ENCODE measurements at regions not wholly inside any gene's neighbourhood (a gene's known extent, or its start where the extent isn't known, plus 50 kb on each side); places are given as distances from the start of the nearest gene placed in this dataset.
"Not testable (repeated sequence)": the region's sequence is repeated elsewhere in the genome, so short reads cannot be mapped to it uniquely, and the experiment has no call there.

DNA sequence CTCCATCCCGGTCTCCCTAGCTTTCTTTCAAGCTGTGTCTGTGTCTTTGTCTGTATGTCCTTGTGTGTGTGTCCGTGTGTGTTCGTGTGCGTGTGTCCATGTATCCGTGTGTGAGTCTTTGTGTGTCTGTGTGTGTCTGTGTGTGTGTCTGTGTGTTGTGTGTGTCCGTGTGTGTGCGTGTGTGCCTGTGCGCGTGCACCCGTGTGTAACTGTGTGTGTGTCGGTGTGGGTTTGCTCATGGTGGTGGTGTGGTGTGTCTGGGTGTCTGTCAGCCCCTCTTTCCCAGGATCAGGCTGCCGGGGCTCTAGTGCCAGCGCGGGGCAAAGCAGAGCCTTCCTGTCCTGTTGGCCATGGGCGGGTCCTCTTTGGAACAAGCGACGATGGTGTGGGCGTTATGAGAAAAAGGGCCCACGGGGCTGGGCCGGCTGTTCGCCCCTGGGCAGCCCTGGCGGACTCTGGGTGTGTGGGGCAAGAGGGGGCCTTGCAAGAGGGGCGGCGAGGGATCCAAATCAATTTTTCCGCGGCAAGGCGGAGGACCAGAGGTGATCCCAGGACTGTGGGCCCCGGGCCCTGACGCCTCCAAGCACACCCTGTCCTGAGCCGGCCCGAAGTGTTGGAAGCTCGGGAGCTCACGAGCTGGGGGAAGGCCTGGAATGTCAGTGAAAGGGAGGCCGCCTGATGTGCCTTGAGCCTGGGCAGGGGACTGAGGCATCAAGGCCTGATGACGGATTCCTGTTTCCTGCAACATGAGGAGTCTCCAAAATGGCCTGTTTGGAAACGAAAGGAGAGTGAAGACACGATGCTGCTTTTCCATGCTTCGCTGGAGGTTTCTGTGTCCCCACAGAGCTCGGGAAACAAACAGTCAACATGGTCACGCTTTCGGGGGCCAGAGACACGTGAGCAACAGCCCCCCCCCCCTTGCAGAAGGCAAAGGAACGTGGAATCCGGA, 3929.2 kb upstream of the OR11H1 start:
- H3K4me1 Mint-ChIP-seq (ENCODE audit: unreplicated experiment) = no peaks in the 10 kb centered on the region
- no peak for DNase-seq (ENCODE audit: extremely low spot score, unreplicated experiment)

GRCh38 chr22:11599456-11599855, 3928.5 kb upstream of the OR11H1 start:
- not testable (repeated sequence) for H3K4me1 Mint-ChIP-seq (ENCODE audit: unreplicated experiment); H3K27ac Mint-ChIP-seq; H3K4me3 Mint-ChIP-seq; H3K36me3 Mint-ChIP-seq; H3K27me3 Mint-ChIP-seq; DNase-seq (ENCODE audit: extremely low spot score, unreplicated experiment)
- peaks cover 13% of the 10 kb centered on the region for H3K9me3 Mint-ChIP-seq

More for the DNA sequence above, 3929.2 kb upstream of the OR11H1 start:
- Mint-ChIP-seq H3K27me3 (no peaks in the 10 kb centered on the region), H3K27ac (no peak overlapping the region), H3K4me3 (no peak overlapping the region), H3K36me3 (peaks cover 5% of the 10 kb centered on the region), H3K9me3 (peaks cover 14% of the 10 kb centered on the region)
- TF ChIP-seq CTCF (conservative IDR thresholded peaks at IDR 0.05) = no peak

DNA sequence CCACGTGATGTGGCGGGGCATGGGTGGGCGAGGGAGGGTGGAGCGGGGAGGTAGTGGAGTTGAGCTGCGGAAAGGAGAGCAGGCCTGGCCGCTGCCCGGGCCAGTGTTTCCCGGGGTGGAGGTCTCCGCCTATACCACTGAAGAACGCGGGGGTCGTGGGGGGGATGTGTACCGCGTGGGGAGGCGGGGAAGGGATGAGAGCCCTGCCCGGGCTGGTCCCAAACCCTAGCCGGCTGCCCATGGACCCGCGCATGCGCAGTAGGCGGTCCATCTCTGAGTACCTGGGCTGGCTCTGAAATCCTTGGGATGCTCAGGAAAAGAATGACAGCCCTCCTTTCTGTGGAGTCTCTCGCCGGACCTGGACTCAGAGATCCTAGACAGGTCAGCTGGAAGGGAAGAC, 3927.8 kb upstream of the OR11H1 start:
- H3K27me3 Mint-ChIP-seq; H3K36me3 Mint-ChIP-seq; DNase-seq (ENCODE audit: extremely low spot score, unreplicated experiment); H3K4me1 Mint-ChIP-seq (ENCODE audit: unreplicated experiment); H3K27ac Mint-ChIP-seq; H3K4me3 Mint-ChIP-seq: not testable (repeated sequence)
- peaks cover 13% of the 10 kb centered on the region for H3K9me3 Mint-ChIP-seq

GRCh38 chr22:11600896-11601890, 3926.8 kb upstream of the OR11H1 start:
- peaks cover 10% of the 10 kb centered on the region for H3K9me3 Mint-ChIP-seq
- not testable (repeated sequence) for H3K4me3 Mint-ChIP-seq; H3K27me3 Mint-ChIP-seq; H3K27ac Mint-ChIP-seq; H3K4me1 Mint-ChIP-seq (ENCODE audit: unreplicated experiment); DNase-seq (ENCODE audit: extremely low spot score, unreplicated experiment); H3K36me3 Mint-ChIP-seq

GRCh38 chr22:11604635-11605395, 3923.2 kb upstream of the OR11H1 start:
- not testable (repeated sequence) for H3K36me3 Mint-ChIP-seq; H3K4me1 Mint-ChIP-seq (ENCODE audit: unreplicated experiment); DNase-seq (ENCODE audit: extremely low spot score, unreplicated experiment); H3K4me3 Mint-ChIP-seq; H3K27ac Mint-ChIP-seq; H3K27me3 Mint-ChIP-seq
- peaks cover 18% of the 10 kb centered on the region for H3K9me3 Mint-ChIP-seq

DNA sequence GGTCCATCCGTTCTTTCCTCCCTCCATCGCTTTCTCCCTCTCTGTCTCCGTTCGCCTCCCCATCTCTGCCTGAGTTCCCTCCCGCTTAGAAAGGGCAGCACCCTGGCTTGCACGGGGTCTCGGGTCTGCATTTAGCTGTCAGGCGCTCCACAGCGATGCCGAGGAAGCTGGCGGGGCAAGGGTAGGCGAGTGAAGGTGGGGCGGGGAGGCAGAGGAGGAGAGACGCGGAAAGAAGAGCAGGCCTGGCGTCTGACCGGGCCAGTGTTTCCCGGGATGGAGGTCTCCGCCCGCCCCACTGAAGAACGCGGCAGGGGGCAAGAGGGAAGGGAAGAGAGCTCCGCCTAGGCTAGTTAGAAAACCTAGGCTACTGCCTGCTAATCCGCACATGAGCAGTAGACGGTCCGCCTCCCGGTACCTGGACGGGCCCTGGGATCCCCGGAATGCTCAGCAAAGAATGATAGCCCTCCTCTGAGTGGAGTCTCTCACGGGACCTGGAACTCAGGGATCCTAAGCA, 3922.5 kb upstream of the OR11H1 start:
- Mint-ChIP-seq H3K9me3 (peaks cover 21% of the 10 kb centered on the region), H3K27me3 (no peaks in the 10 kb centered on the region), H3K4me3 (no peak overlapping the region), H3K27ac (no peak overlapping the region), H3K36me3 (no peaks in the 10 kb centered on the region), H3K4me1 (ENCODE audit: unreplicated experiment) (no peaks in the 10 kb centered on the region)
- no peak for TF ChIP-seq CTCF (conservative IDR thresholded peaks at IDR 0.05)
- DNase-seq (ENCODE audit: extremely low spot score, unreplicated experiment) = no peak

DNA sequence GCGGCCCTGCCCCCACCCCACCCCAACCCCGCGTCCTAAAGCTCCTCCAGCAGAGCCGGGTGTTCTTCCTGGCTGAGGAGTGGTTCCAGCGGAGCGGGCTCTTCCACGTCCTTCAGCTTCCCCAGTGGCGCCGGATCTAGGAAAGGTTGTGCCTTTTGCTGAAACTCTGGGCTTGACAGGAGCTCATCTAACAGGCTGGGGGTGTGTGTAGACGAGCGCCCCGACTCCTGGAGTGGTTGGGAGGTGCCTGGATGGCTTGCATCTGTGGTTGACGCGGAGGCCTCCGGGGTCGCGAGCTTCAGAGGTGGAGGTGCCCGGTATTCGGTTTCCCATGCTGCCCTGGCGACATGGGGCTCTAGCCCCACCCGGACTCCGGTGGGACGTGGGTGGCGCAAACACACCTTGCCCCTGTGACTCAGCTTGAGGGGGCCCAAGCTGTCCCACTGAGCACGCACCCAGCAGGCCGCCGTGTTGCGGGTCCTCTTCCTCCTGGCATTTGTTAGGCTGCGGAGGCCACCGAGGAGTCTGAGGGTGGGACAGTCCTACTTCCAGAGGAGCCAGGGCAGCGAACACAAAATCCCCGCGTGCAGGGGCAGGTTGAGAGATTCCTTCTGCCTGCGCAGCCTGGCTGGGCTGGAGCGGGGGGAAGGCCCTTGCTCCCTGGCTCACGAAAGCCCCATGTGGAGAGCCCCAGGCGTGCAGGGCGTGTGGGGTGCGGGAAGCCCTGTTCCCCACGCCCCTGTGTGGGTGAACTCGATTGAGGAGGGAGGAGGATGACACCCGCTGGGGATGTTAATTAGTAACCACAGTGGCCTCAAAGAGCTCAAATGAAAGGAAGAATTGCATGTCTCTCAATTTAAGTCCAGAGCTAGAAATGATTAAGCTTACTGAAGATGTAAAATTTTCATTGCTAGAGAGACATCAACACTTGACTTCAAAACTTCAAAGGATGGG, 3921.7 kb upstream of the OR11H1 start:
- H3K27me3 Mint-ChIP-seq; DNase-seq (ENCODE audit: extremely low spot score, unreplicated experiment); H3K4me3 Mint-ChIP-seq; H3K4me1 Mint-ChIP-seq (ENCODE audit: unreplicated experiment); H3K27ac Mint-ChIP-seq; H3K36me3 Mint-ChIP-seq: not testable (repeated sequence)
- H3K9me3 Mint-ChIP-seq = peaks cover 27% of the 10 kb centered on the region

DNA sequence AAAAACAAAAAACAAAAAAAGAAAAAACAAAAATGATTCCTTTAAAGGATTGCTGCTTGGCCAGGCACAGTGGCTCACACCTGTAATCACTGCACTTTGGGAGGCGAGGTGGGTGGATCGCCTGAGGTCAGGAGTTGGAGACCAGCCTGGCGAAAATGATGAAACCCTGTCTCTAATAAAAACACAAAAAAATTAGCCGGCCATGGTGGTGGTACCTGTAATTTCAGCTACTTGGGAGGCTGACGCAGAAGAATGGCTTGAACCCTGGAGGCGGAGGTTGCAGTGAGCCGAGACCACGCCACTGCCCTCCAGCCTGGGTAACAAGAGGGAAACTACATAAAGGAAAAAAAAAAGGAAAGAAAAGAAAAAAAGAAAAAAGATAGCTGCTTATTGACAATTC, 3920.8 kb upstream of the OR11H1 start:
- peaks cover 29% of the 10 kb centered on the region for H3K9me3 Mint-ChIP-seq
- H3K4me3 Mint-ChIP-seq; DNase-seq (ENCODE audit: extremely low spot score, unreplicated experiment); H3K27ac Mint-ChIP-seq; H3K27me3 Mint-ChIP-seq; H3K4me1 Mint-ChIP-seq (ENCODE audit: unreplicated experiment); H3K36me3 Mint-ChIP-seq: not testable (repeated sequence)

GRCh38 chr22:11608486-11608885, 3919.5 kb upstream of the OR11H1 start:
- H3K27ac Mint-ChIP-seq; H3K36me3 Mint-ChIP-seq; DNase-seq (ENCODE audit: extremely low spot score, unreplicated experiment); H3K27me3 Mint-ChIP-seq; H3K4me3 Mint-ChIP-seq; H3K4me1 Mint-ChIP-seq (ENCODE audit: unreplicated experiment): not testable (repeated sequence)
- H3K9me3 Mint-ChIP-seq = peaks cover 31% of the 10 kb centered on the region

- not testable (repeated sequence) for H3K36me3 Mint-ChIP-seq
These were observed 3918.8 kb upstream of the OR11H1 start for GRCh38 chr22:11609193-11609592.

More at GRCh38 chr22:11609193-11609592, 3918.8 kb upstream of the OR11H1 start:
- not testable (repeated sequence) for DNase-seq (ENCODE audit: extremely low spot score, unreplicated experiment); H3K27me3 Mint-ChIP-seq; H3K4me1 Mint-ChIP-seq (ENCODE audit: unreplicated experiment); H3K4me3 Mint-ChIP-seq; H3K27ac Mint-ChIP-seq
- peaks cover 31% of the 10 kb centered on the region for H3K9me3 Mint-ChIP-seq
